HEK293 (cell line): ENCODE measurements at regions not wholly inside any gene's neighbourhood (a gene's known extent, or its start where the extent isn't known, plus 50 kb on each side); places are given as distances from the start of the nearest gene placed in this dataset.

Source experiments
- CTCF ChIA-PET: fragments of 350-600 bp; formaldehyde crosslinking; extraction: SDS; loops from one replicate; lab custom pipeline; 2021; ENCODE audit warnings: antibody characterized with exemption; lab: Yijun Ruan, JAX
- POLR2A ChIA-PET: fragments of 300-600 bp; formaldehyde crosslinking; extraction: SDS; loops from one replicate; lab custom pipeline; 2020; ENCODE audit warnings: antibody characterized with exemption, inconsistent platforms; lab: Yijun Ruan, JAX
- H3K27ac ChIP-seq: fragments of 200-500 bp; sonication (Bioruptor generic); 2 replicates; pipeline ENCODE4 v1.5.1; 2014; ENCODE audit warnings: low read depth, low read length, control low read depth, inconsistent platforms; ENCODE audit errors: extremely low read depth
- H3K36me3 ChIP-seq, 2 experiments: fragments of 200-500 bp in 1 of 2; sonication (Bioruptor generic) in 1 of 2; 1 replicate in 1 of 2; 2 replicates in 1 of 2; pipeline ENCODE4 v1.5.1; 2014 to 2017; ENCODE audit warnings: inconsistent platforms in 2 of 2, low read length in 2 of 2; ENCODE audit not compliant: control insufficient read depth in 2 of 2, insufficient read depth in 1 of 2
- H3K4me1 ChIP-seq: fragments of 200-500 bp; sonication (Bioruptor generic); 2 replicates; pipeline ENCODE4 v1.5.1; 2014; ENCODE audit warnings: mild to moderate bottlenecking, low read length, inconsistent platforms; ENCODE audit not compliant: control insufficient read depth, insufficient read depth
- H3K4me3 ChIP-seq: 2 replicates; pipeline ENCODE4 v1.5.1; 2011; ENCODE audit warnings: low read depth, mild to moderate bottlenecking, control low read depth, low read length, moderate library complexity
- H3K9me3 ChIP-seq: fragments of 200-500 bp; sonication (Bioruptor generic); 2 replicates; pipeline ENCODE4 v1.5.1; 2014; ENCODE audit warnings: low read depth, low read length, inconsistent platforms; ENCODE audit not compliant: control insufficient read depth, insufficient read depth
- BCL11B ChIP-seq: fragments of 450-650 bp; formaldehyde crosslinking; IDR thresholded peaks from 2 replicates; pipeline ENCODE4 v1.5.1; 2016; ENCODE audit warnings: low read depth, missing biosample characterization, missing genetic modification characterization
- GLI2 ChIP-seq: fragments of 450-650 bp; formaldehyde crosslinking; IDR thresholded peaks from 2 replicates; pipeline ENCODE4; 2017; ENCODE audit warnings: missing biosample characterization, missing genetic modification characterization, low read depth, borderline replicate concordance
- HOXC10 ChIP-seq: sonication (generic); formaldehyde crosslinking; IDR thresholded peaks from 2 replicates; pipeline ENCODE4 v1.8.1; 2023; ENCODE audit warnings: mild to moderate bottlenecking, missing genetic modification reagents
- INSM2 ChIP-seq: fragments of 450-650 bp; formaldehyde crosslinking; IDR thresholded peaks from 2 replicates; pipeline ENCODE4 v1.5.1; 2016; ENCODE audit warnings: missing biosample characterization, missing genetic modification characterization
- PBX3 ChIP-seq: sonication (generic); formaldehyde crosslinking; IDR thresholded peaks from 2 replicates; pipeline ENCODE4 v1.8.1; 2022; ENCODE audit warnings: mild to moderate bottlenecking, moderate library complexity, missing genetic modification reagents
- SALL2 ChIP-seq: fragments of 450-650 bp; formaldehyde crosslinking; IDR thresholded peaks from 2 replicates; pipeline ENCODE4 v1.5.0; 2017; ENCODE audit warnings: missing biosample characterization, mild to moderate bottlenecking, missing genetic modification characterization, borderline replicate concordance
- ZBTB11 ChIP-seq: fragments of 450-650 bp; formaldehyde crosslinking; conservative IDR thresholded peaks from 2 replicates; pipeline ENCODE4 v1.5.1; 2016; ENCODE audit warnings: low read depth, missing biosample characterization, missing genetic modification characterization
- ZFHX2 ChIP-seq: fragments of 450-650 bp; formaldehyde crosslinking; conservative IDR thresholded peaks from 2 replicates; pipeline ENCODE4 v1.5.1; 2016; ENCODE audit warnings: missing biosample characterization, missing genetic modification characterization
- ZFP37 ChIP-seq: fragments of 450-650 bp; formaldehyde crosslinking; IDR thresholded peaks from 2 replicates; pipeline ENCODE4 v1.5.1; 2016; ENCODE audit warnings: missing biosample characterization, missing genetic modification characterization
- ZNF114 ChIP-seq: fragments of 450-650 bp; formaldehyde crosslinking; IDR thresholded peaks from 2 replicates; pipeline ENCODE4 v1.5.0; 2017; ENCODE audit warnings: missing biosample characterization, missing genetic modification characterization
- ZNF132 ChIP-seq: fragments of 450-650 bp; formaldehyde crosslinking; IDR thresholded peaks from 2 replicates; pipeline ENCODE4 v1.5.1; 2017; ENCODE audit warnings: missing biosample characterization, missing genetic modification characterization, borderline replicate concordance
- ZNF174 ChIP-seq: fragments of 450-650 bp; formaldehyde crosslinking; IDR thresholded peaks from 2 replicates; pipeline ENCODE4 v1.5.0; 2017; ENCODE audit warnings: missing biosample characterization, mild to moderate bottlenecking, missing genetic modification characterization
- ZNF202 ChIP-seq: fragments of 450-650 bp; formaldehyde crosslinking; IDR thresholded peaks from 2 replicates; pipeline ENCODE4 v1.5.1; 2016; ENCODE audit warnings: missing biosample characterization, missing genetic modification characterization, borderline replicate concordance
- ZNF292 ChIP-seq: fragments of 450-650 bp; formaldehyde crosslinking; IDR thresholded peaks from 2 replicates; pipeline ENCODE4 v1.5.1; 2016; ENCODE audit warnings: low read depth, missing biosample characterization, missing genetic modification characterization, borderline replicate concordance
- ZNF362 ChIP-seq: fragments of 450-650 bp; formaldehyde crosslinking; IDR thresholded peaks from 2 replicates; pipeline ENCODE4 v1.5.1; 2016; ENCODE audit warnings: missing biosample characterization, missing genetic modification characterization
- ZNF366 ChIP-seq: fragments of 450-650 bp; formaldehyde crosslinking; conservative IDR thresholded peaks from 2 replicates; pipeline ENCODE4 v1.5.1; 2016; ENCODE audit warnings: missing biosample characterization, missing genetic modification characterization
- ZNF529 ChIP-seq: fragments of 450-650 bp; formaldehyde crosslinking; IDR thresholded peaks from 2 replicates; pipeline ENCODE4 v1.5.1; 2017; ENCODE audit warnings: missing genetic modification characterization, missing biosample characterization; ENCODE audit not compliant: insufficient replicate concordance
- ZNF580 ChIP-seq: fragments of 450-650 bp; formaldehyde crosslinking; IDR thresholded peaks from 2 replicates; pipeline ENCODE4 v1.5.1; 2016; ENCODE audit warnings: missing biosample characterization, missing genetic modification characterization
- ZNF585B ChIP-seq: fragments of 450-650 bp; formaldehyde crosslinking; IDR thresholded peaks from 2 replicates; pipeline ENCODE4 v1.5.1; 2016; ENCODE audit warnings: missing biosample characterization, missing genetic modification characterization
- ZNF626 ChIP-seq: fragments of 450-650 bp; sonication (Bioruptor Pico); formaldehyde crosslinking; IDR thresholded peaks from 2 replicates; pipeline ENCODE4 v1.5.1; 2018; ENCODE audit warnings: missing biosample characterization, missing genetic modification characterization, inconsistent platforms
- ZNF707 ChIP-seq: fragments of 450-650 bp; formaldehyde crosslinking; IDR thresholded peaks from 2 replicates; pipeline ENCODE4 v1.5.1; 2016; ENCODE audit warnings: missing biosample characterization, missing genetic modification characterization
- ZSCAN30 ChIP-seq: fragments of 450-650 bp; IDR thresholded peaks from 2 replicates; pipeline ENCODE4 v1.5.1; 2018; ENCODE audit warnings: missing biosample characterization, mild to moderate bottlenecking, missing genetic modification characterization, moderate library complexity
- ZSCAN5A ChIP-seq: fragments of 450-650 bp; formaldehyde crosslinking; IDR thresholded peaks from 2 replicates; pipeline ENCODE4 v1.5.1; 2016; ENCODE audit warnings: missing biosample characterization, missing genetic modification characterization
- ZXDB ChIP-seq: fragments of 450-650 bp; formaldehyde crosslinking; IDR thresholded peaks from 2 replicates; pipeline ENCODE4 v1.5.1; 2016; ENCODE audit warnings: missing biosample characterization, missing genetic modification characterization

- no peak overlapping the region for H3K4me3 ChIP-seq
- no peak for TF ChIP-seq ZSCAN5A (tag by site-specific recombination)
- TF ChIP-seq, all 188 proteins: peak for 0
- Histone ChIP-seq H3K9me3 (no peaks in the 10 kb centered on the region), H3K36me3 (no peaks in the 10 kb centered on the region), H3K27ac (no peak overlapping the region), H3K4me1 (no peaks in the 10 kb centered on the region)
- CTCF ChIA-PET, result no interaction called here
- POLR2A ChIA-PET, result no interaction called here
These were observed 800.3 kb upstream of the GBE1 start for GRCh38 chr3:82561784-82562183.

- TF ChIP-seq ZFP37 (tag by site-specific recombination) (no peak), ZNF174 (tag by site-specific recombination) (no peak), INSM2 (tag by site-specific recombination) (no peak), ZNF114 (tag by site-specific recombination) (no peak), ZNF626 (no peak), SALL2 (tag by site-specific recombination) (no peak), ZSCAN30 (tag by site-specific recombination) (no peak), PBX3 (no peak), ZNF362 (tag by site-specific recombination) (no peak), ZFHX2 (tag by site-specific recombination) (no peak), ZNF585B (tag by site-specific recombination) (no peak), ZNF202 (tag by site-specific recombination) (no peak), HOXC10 (CRISPR knock-in tag) (no peak), GLI2 (no peak)
- Histone ChIP-seq H3K9me3 (no peaks in the 10 kb centered on the region), H3K4me3 (no peak overlapping the region), H3K36me3 (no peaks in the 10 kb centered on the region), H3K4me1 (no peaks in the 10 kb centered on the region), H3K27ac (no peak overlapping the region)
- ChIA-PET CTCF (no interaction called here), POLR2A (no interaction called here)
These were observed 796.6 kb upstream of the GBE1 start for GRCh38 chr3:82558081-82558480.

GRCh38 chr3:82556113-82556512 is 794.7 kb upstream of the GBE1 start:
- no peaks in the 10 kb centered on the region for H3K4me1 ChIP-seq
- CTCF ChIA-PET, result interaction anchor here (0.6 kb wide), 1 partner anchor 679 kb away, joined by 5 read pairs; no protein-coding TSS in a partner anchor
- no peaks in the 10 kb centered on the region for H3K9me3 ChIP-seq
- no peaks in the 10 kb centered on the region for H3K36me3 ChIP-seq
- no peak overlapping the region for H3K27ac ChIP-seq
- POLR2A ChIA-PET, result no interaction called here
- H3K4me3 ChIP-seq, result no peak overlapping the region
- no peak for TF ChIP-seq ZNF366 (tag by site-specific recombination)
- no peak for TF ChIP-seq ZNF132 (tag by site-specific recombination)
- no peak for TF ChIP-seq ZNF707
- TF ChIP-seq ZBTB11, result no peak
- TF ChIP-seq ZXDB (tag by site-specific recombination), result no peak
- no peak for TF ChIP-seq ZNF580 (tag by site-specific recombination)
- no peak for TF ChIP-seq ZNF292 (tag by site-specific recombination)
- no peak for TF ChIP-seq ZNF174 (tag by site-specific recombination)
- TF ChIP-seq BCL11B (tag by site-specific recombination), result no peak
- no peak for TF ChIP-seq ZNF529
